ENCODE measurements at regions not wholly inside any gene's neighbourhood (a gene's known extent, or its start where the extent isn't known, plus 50 kb on each side); places are given as distances from the start of the nearest gene placed in this dataset.
A peak's percentile ranks its signal among the peaks of the same experiment; 100 is the strongest.

DNA sequence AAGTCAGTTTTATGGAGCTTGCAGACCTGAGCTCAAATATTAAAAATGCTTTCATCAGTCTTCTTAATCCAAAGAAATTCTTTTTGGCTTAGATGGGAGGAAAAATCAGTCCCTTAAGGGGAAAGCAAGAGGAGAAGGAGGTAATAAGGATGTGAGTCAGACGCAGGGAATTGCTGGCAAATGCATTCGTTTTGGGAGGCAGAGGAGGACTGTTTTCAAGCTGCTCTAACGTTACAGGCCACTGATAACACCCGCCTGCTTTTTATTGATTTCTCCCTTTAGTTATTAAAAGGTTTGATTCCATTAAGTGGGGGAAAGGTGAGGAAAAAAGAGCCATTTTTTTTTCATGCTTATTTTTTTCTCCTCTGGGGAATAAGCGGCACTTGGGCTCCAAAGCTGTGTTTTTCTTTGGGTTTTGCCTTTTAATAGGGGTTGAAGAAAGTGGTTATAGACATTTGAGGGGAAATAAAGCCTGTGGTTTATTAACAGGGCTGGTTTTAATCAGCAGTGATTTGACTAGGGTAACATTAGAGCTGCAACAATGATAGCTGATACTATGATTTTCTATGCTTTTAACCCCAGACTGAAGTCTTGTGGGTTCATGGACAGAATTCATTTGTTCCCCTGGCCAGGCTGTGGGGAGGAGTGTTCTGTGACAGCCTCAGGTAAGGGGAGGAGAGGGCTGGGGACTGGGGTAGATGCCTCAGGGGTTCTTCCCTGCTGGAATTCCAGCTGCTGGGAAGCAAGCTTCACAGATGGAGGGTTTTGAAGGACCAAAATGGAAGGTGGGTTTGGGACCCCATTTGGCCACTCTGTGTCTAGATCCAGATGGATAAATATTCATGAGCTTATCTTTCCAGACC lies 225.2 kb downstream of the GAS1 start:
- DNase-seq: no peak

DNA sequence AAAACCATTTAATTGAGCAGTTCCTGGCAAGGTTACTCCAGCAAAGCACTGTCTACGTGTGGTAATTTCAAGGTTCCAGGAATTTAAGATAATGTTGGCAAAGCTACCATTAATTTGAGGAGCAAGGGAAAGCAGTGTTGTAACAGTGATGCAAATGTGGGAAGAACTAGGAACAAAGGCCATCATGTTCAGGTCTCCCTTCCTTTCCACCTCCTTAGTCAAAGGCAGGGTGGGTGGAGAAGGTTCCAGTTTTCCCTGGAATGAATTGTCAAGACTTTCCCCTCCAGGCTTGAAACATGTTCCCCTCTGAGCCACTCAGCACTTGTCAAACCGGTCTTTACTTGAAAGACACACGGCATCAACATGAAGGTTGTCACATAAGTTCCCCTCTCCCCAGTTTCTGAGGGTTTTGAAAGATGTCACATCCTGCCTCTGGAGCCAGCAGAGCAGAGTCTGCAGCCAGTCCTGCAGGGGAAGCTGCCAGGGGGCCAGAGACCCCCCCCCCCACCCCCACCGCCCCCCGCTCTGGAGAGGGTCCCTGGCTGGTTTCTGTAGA lies 226.0 kb downstream of the GAS1 start:
- DNase-seq: no peak

DNA sequence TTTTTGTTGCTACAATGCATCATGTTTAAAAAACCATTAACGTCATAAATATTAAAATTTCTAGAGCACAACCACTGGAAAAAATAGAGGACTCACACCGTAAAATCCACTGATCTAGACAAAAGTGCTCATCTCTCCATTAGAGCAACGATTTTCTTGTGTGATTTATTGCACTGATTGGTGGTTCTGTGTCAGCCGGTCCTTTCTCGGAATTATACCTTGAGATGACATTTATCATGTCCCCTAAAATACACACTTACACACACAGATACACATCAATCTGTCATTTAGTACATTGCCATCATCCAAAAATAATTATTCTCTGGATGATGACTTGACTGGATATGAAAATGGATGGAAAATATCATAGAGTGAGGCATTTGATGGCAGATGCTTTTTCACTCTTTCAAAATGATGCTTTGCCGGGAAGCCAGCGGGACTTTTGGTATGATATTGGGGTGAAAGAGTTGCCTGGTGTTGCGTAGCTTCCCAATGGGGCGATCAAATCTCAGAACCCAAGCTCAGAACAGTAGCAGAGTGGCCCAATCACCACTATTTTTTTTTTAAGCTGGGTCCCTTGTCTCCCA lies 226.6 kb downstream of the GAS1 start:
- no peak for DNase-seq

DNA sequence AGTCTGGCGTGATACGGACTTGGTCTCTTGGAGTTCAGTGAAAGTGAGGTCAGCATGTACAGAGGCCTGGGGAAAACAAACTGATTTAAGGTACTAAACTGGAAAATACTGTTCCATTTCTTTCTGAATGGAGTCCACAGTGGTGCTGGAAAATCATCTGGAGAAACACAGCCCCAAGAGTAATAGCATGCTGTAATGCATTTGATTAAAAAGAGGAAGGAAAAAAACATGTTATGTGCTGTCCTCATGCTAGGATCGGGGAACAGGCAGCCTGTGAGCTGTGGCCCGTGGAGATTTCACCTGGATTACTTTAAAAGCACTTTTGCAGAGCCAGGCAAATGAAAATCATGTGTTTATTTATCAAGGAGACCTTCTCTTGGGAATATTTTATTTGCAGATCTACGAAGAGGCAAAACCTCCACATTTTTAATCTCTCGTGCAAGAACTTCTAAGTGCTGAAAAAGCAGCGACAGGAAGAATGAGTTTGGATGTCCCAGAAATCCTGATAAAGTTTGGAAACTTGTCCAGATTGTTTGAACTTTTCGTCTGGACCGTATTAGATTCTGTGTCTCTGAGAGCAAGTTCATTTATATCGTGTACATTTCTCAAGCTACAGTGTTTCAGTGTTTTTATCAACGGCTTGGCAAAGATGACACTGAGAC lies 228.8 kb downstream of the GAS1 start:
- DNase-seq: no peak

DNA sequence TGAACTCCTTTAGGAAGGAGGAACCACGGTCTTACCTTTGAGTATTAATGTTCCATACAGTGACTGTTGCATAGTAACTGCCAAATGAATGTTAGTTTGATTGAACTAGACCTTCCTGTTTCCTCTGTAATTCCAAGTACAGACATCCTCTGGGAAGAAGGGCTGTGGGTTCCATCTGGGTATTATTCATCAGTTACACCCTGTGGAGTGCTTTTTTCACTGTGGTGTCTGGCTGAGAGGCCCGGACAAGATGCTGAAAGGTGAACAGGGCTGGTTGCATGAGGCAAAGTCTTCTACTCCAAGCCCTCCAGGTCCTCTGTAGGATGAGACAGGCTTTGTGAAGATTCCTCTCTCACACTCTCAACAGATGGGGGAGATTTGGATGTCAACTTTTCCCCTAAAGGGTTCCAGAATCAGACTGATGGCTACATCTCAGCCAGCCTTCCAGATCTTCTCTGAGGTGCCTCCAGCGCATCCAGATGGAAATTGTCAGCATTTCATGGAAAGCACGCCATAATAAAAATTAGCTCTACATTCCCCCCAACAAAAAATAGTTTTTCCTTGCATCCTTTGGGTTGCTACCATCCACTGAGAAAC lies 230.9 kb downstream of the GAS1 start:
- DNase-seq: no peak

DNA sequence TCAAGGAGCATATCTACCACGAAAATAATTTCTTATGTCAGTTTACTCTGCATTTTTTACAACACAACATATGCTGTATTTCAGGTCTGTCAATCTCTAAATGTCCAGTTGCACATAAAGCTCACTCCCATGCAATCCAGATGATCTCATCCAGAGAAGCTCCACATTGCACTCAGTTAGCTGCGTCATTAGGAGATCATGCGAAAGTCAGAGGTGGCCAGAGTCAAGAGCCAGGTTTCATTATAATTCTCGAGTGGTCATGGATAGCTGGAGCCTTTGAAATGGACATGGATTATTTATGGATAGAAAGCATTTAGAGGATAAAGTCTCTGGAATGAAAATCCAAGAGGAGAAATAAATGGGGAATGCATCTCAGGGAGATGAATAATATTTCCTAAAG lies 232.3 kb downstream of the GAS1 start:
- no peak for DNase-seq

DNA sequence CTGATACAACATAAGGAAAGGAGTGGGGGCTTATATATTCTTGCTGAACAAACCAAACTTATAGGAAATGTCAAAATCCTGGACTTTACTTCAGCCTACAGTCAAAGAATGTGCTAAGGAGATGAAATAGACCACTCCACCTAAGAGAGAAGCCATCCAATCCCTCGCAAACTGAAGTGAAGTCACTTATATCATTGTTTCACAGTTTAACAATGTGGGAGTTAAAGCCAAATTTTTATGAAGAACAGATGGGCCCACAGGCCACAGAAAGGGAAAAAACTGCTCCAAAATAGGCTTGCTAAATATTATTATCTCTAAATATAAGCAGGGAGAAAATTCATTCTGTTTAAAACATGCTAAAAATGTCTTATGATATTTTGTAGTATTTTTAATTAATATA lies 233.3 kb downstream of the GAS1 start:
- no peak for DNase-seq

DNA sequence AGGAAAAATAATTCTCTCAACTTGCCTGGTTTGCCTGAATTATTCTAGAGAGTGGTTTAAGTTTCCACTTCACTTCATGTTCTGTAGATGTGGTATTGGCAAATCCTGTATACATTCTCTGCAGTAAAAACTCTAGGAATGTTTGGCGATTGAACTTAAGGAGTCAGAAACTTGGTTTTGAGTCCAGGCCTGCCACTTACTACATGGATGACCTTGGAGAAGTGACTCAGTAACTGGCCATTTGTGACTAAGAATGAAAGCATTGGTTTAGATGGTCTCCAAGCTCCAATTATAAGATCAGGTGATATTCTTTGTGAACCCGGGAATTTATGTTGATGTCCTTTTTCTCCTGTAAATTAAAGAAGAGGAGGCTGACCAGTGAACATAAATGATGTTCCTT lies 233.8 kb downstream of the GAS1 start:
- no peak for DNase-seq

DNA sequence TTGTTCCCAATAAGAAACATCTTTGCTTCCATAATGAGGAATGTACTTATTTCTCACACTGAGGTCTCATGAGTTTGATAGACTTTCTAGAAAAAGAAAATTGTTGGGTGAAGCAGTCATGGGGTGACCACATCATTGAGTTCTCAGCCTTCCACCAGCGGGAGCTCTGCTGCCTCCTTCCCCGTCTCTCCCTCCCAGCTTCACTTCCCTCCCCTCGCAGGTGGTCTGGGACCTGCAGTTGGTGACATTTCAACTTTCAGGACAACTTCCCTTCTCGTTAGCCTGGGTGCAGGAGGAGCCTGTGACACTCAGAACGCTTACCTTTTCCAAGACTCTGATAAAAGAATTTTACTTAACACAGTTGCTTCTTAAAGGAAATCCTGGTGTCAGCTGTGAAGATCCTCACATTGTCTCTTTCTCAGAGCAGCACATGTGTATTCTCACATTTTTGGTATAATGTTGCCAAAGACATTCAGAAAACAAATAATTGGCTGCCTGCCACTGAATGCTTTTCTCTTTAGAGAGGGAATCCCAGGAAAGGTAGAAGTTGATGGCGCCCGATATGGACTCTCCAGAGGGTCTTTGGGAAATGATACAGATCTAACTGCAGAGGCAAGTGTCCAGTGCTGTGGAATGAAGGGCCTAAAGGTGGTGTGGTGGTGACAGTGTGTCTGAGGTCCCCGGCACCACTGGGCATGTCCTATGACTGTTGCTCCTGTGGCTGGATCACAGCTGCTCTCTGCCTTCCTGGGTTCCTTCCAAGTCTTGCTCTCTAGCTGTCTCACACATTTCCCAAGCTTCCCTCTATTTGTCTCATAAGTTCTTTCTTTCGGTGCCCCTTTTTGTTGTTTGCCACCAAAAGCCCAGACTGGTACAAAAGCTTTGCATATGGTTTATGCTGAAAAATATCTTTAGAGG lies 238.1 kb downstream of the GAS1 start:
- no peak for DNase-seq

DNA sequence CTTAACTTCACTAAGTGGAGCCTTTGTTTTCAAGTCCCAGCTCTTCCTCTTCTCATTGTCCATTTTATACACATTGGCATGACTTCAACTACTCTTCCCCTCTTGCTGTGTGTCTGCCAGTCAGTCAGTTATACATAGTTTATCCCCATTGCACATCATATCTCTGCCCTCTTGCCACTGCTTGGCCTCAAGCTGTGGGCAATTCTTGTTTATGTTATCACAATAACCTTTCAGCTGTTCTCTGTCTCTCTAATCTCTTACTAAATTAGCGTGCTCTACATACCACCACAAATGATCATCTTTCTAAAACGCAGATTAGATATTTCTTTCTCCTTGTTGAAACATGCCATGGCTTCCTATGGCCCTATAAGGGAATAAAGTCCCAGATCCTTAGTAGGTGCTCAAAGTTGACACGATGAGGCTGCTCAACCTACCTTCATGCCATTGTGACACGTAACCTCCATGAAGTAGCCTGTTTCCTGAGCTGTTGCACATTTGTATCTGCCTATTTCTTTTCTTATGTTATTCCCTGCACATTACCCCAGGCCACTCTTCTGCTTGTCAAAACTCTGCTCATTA lies 239.3 kb downstream of the GAS1 start:
- DNase-seq: no peak

DNA sequence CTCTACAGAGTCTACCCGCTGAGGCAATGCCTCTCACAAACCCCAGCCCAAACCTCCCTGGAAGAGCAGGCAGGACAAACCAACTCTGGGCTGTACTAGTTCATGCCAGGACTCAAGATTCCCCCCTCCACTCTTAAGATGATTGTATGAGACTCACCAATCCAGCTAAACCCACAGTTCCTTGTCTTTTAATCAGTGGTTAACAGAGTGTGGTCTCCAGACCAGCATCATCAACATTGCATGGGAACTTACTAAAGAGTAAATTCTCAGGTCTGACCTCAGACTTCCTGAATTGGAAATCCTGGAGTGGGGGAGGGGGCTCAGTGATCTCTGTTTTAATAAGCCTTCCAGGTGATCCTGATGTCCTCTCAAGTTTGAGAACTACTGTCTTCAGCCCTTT lies 240.9 kb downstream of the GAS1 start:
- DNase-seq: peak; percentile 1

DNA sequence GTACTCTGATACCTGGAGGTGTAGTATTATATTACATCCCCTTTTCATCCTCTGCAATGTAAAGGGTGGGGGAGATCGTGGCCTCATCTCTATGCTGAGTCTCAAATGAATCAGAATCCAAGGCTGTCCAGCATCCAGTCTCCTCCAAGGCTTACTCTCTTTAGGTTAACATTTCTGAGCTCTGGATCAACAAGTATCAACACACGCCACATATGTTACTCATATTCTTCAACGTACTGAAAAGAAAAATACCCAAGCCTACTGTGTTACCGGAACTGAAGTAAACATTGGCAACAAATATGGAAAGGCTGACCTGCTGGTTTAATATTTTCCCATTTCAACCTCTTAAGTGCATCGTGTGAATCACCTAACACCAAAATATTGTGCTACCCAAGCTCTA lies 241.8 kb downstream of the GAS1 start:
- DNase-seq: no peak

DNA sequence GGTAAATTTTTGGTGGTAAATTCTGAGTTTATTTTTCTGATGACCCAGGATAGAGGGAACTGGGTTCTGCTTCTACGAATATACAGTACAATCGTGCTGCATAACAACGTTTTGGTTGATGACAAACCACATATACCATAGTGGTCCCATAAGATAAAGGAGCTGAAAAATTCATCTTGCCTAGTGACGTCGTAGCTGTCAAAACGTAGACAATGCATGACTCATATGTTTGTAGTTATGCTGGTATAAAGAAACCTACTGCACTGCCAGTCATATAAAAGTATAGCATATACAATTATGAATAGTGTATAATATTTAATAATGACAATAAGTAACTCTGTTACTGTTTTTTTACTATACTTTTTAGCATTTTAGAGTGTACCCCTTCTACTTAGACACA lies 244.0 kb downstream of the GAS1 start:
- peak; percentile 24 for DNase-seq

DNA sequence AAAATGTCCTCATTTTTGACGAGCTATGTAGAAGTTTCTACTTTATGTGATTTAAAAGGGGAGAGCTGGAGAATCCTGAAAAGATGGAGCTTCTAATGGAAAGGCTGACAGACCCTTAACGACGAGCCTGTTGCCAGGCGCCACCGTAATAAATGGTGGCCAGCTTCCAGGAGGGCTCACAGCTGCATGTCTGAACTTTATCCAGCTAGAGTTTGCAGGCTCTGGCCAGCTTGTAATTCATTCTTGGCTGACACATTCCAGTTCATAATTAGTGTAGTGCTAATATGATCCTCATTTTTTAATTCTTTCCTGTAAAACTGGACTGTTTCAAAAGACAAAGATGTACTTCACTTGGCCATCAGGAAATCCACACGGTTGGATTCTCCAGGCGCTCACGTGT lies 246.7 kb downstream of the GAS1 start:
- DNase-seq: no peak

DNA sequence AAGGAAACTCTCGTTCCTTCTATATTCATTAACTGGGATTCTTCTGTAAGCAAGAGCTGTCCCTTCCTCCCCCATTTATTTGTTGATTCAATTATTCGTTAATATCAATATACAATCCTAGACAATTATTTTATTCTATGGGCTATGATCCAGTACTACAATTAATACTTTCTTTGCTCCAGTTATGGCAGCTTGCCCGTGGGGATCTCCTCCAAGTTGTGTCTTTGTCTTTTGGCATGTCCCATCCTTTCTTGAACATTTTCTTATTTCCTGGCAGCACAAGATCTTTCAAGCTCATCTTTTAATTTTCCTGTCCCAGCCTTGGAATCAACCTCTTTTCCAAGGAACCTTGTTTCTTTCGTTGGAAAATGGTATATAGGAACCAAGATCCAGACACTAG lies 249.3 kb downstream of the GAS1 start:
- no peak for DNase-seq

DNA sequence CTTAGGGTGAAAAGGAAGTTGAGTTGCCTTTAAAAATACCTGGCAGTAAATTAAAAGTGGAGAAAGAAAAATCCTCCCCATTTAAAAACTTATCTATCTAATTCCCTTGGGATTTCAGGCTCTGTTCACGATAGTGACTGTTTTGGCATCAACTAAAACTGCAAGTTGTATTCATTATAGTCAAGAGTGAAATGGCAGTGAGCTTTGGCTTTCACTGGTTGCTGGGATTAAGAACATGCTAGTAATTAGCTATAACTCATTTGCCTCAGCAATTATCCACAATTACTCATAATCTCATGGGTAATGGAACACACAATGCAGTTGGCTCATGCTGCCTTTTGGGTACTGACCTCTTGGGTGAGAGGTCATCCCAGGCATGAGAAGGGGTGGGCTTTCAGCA lies 250.1 kb downstream of the GAS1 start:
- DNase-seq: no peak

DNA sequence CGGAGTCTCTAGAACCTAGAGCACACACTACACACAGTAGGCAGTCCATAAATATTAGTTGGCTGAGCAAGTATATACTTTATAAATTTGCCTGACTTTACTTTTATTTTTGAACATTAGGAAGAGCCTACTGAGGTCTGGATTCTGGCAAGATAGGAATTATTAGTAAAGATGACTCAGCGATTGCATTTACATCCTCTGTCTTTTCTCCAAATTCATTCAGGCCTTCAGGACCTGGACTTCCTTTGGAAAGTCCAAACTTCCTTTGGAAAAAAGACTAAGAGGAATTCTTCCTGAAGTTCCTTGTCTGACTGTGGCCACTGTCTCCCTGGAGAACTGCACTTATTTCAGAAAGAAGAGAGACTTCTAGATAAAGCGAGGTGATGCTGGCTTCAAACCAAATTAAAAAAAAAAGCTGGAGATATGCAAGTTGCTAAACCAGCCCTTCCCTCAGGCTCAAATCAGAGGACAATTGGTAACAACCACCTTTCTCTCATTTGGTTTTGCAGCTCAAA lies 251.3 kb downstream of the GAS1 start:
- DNase-seq: no peak

DNA sequence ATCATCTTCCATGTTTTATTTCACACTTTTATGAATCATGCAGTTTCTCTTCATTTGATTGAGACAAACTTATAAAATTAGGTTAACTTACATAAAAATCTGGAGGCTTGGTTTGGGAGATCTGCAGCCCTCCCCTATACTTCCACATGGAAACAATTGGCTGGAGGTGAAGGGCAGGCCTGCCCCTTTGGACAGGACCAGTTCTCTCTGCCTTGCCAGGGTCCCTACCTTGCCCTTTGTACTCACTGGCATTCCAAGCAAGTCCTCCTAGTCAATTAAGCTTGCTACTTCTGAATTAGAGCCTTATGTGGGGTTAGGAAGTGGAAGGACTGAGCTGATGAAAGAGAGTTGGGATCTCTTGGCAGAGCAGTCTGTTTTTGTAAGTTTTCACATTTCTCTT lies 257.3 kb downstream of the GAS1 start:
- DNase-seq: no peak

DNA sequence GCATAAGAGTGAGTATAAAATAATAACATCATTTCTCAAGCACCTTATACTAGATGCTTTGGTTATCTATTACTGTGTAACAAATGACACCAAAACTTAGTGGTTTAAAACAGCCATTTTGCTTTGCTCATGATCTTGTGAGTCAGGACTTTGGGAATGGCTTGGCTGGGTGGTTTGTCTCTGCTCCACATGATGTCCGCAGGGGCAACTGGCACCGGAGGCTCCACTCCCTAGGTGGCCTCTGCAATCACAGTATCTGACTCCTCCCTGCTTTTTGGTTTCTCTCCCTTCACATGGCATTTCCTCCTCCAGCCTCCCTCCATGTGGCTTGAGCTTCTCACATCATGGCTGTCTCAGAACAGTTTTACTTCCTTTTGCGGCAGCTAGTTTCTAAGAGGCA lies 259.5 kb downstream of the GAS1 start:
- DNase-seq: no peak

DNA sequence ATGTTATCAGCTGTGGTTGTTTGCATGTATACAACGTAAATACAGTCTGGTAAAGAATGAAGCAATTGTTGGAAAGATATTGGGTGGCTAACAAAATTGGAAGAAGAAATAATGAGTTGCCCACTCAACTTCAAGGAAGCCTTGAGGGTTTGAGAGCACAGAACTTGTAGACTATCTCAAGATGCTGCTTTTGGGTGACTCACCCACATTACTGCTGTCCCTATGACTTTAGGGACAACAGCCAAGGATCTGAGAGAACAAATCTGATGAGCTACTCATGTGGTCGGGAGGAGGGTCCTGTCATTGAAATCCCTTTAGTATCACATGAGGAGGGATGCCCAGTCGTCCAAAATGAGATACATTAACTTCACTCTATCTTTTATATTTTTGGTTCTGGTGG lies 261.8 kb downstream of the GAS1 start:
- DNase-seq: no peak

DNA sequence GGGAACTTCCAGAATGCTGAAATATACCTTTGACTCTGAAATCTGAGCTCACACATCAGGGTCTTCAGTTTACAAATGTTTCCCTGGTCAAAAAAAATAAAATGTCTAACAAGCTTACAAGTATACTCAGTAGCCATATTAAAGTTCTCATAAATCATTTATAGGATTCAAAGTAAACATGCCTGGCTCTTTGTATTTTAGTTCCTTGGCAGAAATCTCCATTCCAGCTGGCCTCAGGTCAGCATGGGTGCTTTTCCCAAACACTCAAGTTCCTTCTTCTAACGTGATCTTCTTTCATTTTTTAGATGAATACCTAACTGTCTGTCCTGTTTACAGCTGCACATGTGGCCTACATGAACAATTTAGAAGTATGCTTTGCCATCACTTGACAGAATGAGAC lies 263.2 kb downstream of the GAS1 start:
- DNase-seq: no peak

DNA sequence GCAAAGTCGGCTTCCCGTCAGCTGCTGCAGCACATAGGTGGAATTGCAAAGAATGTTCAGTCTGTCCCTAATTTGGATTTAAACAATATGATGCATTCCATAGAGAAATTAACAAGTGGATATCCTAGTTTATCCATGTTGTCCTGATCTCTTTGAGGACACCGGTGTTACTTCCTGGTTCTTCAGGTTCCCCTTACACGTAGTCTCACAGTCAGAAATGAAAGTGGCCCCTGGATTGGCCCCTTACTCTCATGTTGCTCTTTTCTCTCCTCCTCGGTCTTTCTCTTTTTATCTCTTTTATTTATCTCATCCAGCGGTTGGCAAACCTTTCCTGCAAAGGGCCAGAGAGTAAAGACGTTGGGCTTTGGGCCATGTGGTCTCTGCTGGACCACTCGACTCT lies 265.1 kb downstream of the GAS1 start:
- no peak for DNase-seq
